OCI-M2 (cell line): ENCODE measurements at regions not wholly inside any gene's neighbourhood (a gene's known extent, or its start where the extent isn't known, plus 50 kb on each side); places are given as distances from the start of the nearest gene placed in this dataset.
"Not testable (repeated sequence)": the region's sequence is repeated elsewhere in the genome, so short reads cannot be mapped to it uniquely, and the experiment has no call there.

Experiments
- DNase-seq: peaks from one replicate; lab custom pipeline; 2025; ENCODE audit not compliant: unreplicated experiment; lab: John Stamatoyannopoulos, UW

GRCh38 chr18:1653873-1654272 lies 749.2 kb downstream of the ADCYAP1 start:
- no peak for DNase-seq

- DNase-seq, result no peak
These were observed 753.2 kb downstream of the ADCYAP1 start for GRCh38 chr18:1657876-1658275.

GRCh38 chr18:1658908-1659566 lies 754.4 kb downstream of the ADCYAP1 start:
- no peak for DNase-seq

GRCh38 chr18:1663879-1664705 lies 759.4 kb downstream of the ADCYAP1 start:
- DNase-seq, result no peak

DNA sequence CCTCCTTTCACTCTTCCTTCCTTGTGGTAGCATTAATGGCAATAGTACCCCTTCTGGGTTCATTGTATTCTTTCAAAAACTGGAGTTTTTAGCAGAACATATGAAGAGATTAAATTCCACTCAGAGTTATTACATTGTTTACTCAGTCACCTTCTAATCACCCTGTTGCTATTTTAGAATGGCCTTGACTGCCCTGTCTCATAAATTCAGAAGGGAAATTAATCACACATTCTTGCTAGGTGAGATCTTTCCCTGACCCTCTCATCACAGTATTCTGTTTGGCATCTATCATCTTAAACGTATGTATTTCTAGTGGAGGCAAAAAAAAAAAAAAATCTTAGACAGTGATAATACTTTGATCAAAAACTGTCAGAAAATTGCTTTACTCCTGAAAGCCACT lies 760.4 kb downstream of the ADCYAP1 start:
- no peak for DNase-seq

GRCh38 chr18:1668279-1668678 lies 763.6 kb downstream of the ADCYAP1 start:
- DNase-seq, result no peak

- DNase-seq, result not testable (repeated sequence)
These were observed 767.0 kb downstream of the ADCYAP1 start for GRCh38 chr18:1671710-1672109.

- DNase-seq, result no peak
These were observed 771.7 kb downstream of the ADCYAP1 start for GRCh38 chr18:1676387-1676786.

GRCh38 chr18:1680108-1680507 lies 775.4 kb downstream of the ADCYAP1 start:
- no peak for DNase-seq

DNA sequence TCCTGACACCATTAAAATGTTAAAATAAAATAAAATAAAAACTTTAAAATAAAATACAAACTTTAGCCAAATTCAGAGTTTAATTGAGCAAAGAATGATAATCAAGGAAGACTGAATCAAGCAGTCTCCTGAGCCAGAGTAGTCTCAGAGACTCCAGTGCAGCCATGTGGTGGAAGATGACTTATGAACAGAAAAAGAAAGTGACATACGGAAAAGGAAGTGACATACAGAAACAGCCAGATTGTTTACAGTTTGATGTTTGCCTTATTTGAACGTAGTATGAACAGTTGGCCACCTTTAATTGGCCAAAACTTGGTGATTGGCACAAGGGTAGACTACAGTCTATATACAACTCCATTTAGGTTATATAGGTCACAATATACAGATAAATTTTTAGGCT lies 787.2 kb downstream of the ADCYAP1 start:
- no peak for DNase-seq

GRCh38 chr18:1708006-1708405 lies 803.3 kb downstream of the ADCYAP1 start:
- DNase-seq, result no peak

- DNase-seq, result no peak
These were observed 805.4 kb downstream of the ADCYAP1 start for GRCh38 chr18:1710114-1710513.

- no peak for DNase-seq
These were observed 827.5 kb downstream of the ADCYAP1 start for GRCh38 chr18:1732143-1732542.

DNA sequence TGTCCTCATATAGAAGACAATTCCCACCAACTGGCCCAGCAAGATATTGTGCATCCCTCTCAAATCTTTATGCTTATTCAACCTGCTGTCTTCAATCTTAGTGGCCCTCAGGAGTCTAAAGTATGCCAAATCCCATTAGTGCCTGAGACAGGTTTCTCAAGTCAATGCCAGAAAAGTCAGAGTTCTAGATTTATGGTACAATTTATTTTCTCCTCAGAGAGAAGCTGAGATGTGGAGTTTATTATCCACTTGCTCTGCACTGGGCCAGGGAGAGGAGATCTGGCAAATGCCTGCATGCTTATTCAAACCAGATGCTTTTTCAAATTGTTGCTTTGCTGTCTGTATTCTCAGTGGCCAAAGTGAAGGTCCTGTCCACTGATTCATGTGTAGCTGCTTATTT lies 825.2 kb downstream of the METTL4 start:
- DNase-seq, result no peak

DNA sequence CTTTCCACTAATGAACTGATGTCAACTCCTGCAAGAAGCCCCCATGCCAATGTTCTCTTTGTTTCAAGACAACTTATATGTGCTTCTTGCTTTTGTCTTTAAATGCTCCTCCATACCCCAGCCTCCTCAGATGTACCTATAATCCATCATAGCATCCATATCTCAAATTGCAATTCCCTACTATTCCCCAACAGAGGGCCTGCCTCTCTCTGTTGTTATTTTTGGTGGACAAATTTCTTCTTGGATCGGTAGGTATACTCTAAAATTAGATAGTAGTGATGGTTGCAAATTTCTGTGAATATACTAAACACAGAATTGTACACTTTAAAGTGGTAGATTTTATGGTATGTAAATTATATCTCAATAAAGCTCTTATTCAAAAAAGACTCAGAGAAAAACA lies 820.1 kb downstream of the METTL4 start:
- DNase-seq, result no peak

DNA sequence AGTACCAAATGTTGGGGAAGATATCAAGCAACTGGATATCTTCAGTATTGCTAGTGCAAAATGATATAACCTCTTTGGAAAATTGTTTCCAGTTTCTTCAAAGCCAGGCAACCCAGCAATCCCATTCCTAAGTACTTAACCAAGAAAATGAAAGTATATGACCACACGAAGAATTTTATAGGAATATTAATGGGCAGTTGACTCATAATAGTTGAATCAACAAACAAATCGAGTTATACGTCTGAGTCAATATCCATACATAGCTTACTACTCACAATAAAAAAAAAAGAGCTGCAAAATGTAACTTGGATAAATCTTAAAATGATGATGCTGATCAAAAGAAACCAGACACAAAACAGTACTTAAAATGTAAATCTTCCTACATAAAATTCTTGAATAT lies 810.4 kb downstream of the METTL4 start:
- DNase-seq, result no peak

- no peak for DNase-seq
These were observed 797.0 kb downstream of the METTL4 start for GRCh38 chr18:1774261-1774660.

GRCh38 chr18:1777843-1778242 lies 793.5 kb downstream of the METTL4 start:
- no peak for DNase-seq

DNA sequence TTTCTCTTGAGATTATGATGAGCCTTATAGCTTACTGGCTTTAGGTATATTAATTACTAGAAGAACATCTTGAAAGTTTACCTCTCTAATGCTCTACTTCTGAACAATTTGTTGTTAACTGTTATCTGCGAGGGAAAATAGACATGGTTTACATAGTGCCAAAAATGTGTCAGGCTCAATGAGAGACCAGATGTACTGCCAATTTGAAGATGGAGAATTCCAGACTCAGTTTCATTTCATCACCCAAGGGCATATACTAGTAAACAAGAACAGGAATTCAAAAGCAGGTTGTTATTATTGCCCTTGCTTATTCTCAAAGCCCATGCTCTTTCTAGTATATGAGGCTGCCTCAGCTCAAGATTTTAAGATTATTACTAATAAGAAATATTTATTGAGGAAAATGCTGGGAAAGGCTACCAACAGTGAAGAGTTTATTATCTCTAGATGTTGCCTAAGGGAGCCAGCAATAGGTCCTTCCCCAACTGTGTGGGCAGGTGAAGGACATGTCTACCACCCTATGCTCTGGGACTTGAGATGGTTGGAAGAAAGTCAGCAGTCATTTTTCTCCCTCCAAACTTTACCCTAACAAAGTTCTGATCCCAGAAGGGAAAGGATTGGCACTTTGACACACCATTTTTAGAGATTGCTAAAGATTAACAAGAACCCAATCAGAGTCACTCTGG lies 792.7 kb downstream of the METTL4 start:
- no peak for DNase-seq

DNA sequence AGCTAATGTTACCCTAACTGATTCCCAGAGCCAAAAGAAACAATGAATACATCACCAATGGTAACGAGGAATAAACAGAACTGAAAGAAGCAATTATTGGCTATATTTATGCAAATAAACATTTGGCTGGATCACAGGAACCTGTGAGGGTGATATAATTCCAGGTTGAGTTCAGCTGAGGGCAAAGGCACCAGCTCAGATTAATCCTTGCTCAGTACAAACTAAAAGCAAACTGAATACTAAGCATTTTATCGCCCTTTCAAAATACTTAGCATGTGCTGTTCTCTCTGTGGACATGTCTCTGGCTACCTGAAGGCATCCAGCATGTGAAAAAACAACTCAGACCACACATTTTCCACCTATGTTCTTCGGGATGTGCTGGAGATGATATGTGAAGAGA lies 791.7 kb downstream of the METTL4 start:
- no peak for DNase-seq

DNA sequence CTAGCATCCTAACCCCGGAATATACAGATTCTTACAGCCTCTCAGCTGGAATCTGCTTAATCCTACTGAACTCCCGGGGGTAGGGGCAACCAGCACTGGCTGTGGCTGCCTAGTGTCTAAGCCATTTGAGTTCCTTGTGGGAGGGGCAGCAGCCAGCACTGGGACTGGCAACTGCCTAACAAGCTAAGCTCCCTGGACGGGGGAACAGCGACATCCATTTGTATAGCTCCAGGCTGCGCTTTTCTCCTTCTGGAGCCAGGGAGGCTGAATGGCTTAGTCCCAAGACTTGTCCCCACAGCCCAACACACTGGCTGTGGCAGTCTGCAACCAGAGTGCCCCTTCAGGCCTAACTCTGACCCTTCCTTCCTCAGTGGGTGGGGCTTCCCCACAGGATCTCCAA lies 787.2 kb downstream of the METTL4 start:
- no peak for DNase-seq

DNA sequence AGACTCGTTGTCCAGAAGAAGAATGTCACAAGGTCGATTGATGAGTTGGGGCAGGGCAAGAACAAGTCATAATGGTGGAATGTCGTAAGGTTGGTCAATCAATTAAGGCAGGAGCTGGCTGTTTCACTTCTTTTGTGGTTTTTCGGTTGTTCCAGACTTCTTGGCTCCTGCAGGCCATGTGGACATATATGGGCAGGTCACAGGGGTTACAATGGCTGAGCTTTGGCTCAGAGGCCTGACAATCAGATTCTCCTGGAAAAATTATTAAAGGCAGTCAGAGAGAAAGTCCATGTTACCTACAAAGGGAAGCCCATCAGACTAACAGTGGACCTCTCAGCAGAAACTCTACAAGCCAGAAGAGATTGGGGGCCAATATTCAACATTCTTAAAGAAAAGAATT lies 785.3 kb downstream of the METTL4 start:
- DNase-seq, result not testable (repeated sequence)
